Inflammatory macrophage treated with lipopolysaccharide for 1 hour (primary cell): ENCODE measurements at regions not wholly inside any gene's neighbourhood (a gene's known extent, or its start where the extent isn't known, plus 50 kb on each side); places are given as distances from the start of the nearest gene placed in this dataset.
"Not testable (repeated sequence)": the region's sequence is repeated elsewhere in the genome, so short reads cannot be mapped to it uniquely, and the experiment has no call there.

Source experiments
- DNase-seq, 2 donors: peaks; one replicate each; pipeline ENCODE4 v3.0.0-alpha.2; 2020 to 2022

GRCh38 chr9:102941868-102942267, 53.3 kb upstream of the CYLC2 start:
- no peak for DNase-seq

DNA sequence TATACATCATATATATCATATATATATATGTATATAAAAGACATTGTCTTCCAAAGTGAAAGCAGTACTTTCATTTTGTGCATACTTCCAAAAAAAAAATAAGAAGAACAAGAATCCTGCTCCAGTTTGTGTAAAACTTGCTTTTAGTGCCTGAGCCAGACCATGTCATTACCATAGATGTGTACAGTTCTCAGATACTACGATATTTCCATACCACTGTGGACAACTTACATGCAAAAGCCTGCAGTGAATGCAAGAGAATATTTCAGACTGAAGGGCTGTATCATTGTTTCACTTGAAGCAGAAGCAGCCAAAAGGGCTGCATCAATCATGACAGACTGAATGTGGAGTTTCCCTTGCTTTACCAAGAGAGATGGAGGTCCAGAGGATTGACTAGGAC, 72.6 kb upstream of the CYLC2 start:
- no peak for DNase-seq

- DNase-seq, result peak in 1 of 2 donors; percentile 0
Measured at GRCh38 chr9:102911185-102911584, 83.9 kb upstream of the CYLC2 start.

GRCh38 chr9:102905795-102906194, 89.3 kb upstream of the CYLC2 start:
- DNase-seq, result not testable (repeated sequence)

DNA sequence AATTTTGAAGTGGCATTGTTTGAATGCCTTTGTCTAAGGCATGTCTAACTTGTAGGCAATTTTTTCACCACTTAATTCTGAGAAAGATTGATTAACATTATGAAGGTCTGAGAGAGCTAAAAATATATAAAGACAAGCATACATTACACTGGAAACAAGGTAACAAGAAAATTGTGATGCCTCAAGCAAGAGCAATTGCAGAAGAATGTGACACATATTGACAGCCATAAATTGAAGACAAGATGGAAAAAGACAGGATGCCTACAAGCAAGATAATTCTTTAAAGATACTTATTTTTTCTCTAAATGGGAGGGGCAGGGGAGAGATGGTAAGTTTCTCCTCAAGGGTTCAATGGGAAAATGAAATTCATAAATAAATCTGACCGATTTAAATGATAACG, 103.1 kb upstream of the CYLC2 start:
- DNase-seq, result no peak

GRCh38 chr9:102888747-102889146, 106.4 kb upstream of the CYLC2 start:
- DNase-seq, result not testable (repeated sequence)

- no peak for DNase-seq
Measured at GRCh38 chr9:102875687-102876086, 119.4 kb upstream of the CYLC2 start.

DNA sequence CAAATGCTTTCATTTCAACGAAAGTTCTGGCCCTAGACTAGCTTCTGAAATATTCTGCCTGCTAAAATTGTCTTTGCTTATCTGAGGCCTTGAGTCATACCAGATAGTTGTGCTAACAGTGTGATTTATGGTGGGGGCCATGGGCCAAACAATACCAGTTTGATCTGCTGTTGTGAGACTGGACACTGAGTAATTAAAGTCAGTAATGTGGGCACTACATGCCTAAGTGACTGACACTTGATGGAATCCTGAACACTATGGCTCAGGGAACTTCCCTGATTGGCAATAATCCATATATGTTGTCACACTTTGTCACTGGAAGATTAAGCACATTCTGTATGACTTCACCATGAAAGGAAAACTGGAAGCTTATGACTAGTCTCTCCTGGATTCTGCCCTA, 127.6 kb upstream of the CYLC2 start:
- DNase-seq, result no peak

DNA sequence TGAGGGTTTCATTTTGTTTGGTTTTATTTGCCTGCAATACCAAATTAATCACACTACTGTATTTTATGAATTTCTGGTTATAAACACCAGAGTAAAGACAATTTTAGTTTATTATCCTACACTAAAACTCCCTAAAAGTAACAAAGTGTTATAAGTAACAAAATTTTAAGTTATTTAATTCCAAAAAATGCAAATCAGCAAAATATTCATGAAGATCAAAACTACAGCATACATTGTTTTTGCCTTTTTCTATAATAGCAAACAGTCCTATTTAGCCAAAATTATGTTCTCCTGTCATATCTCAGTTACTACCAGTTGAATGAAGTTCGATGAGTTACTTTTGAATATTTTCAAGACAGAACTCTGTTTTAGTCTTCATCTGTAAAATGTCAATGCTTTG, 132.7 kb upstream of the CYLC2 start:
- no peak for DNase-seq

DNA sequence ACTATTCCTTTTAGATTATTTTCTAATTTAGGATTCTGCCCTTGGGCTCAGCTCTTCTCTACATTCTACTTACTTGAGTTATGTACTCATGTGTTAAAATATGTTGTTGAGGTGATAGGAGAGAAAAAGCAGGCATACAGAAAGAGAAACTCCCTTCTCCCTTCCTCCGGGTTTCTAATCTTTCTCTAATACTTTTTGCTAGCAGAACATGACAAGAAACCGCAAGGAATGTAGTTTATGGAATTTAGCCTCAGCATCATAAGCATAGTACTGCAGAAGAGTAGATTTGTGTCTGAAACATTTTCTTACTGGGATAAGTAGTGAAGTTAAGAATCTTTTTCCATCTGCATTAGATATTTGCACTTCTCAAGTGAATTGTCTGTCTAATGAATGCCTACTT, 139.5 kb upstream of the CYLC2 start:
- DNase-seq, result no peak

- no peak for DNase-seq
Measured at GRCh38 chr9:102845827-102846371, 149.2 kb upstream of the CYLC2 start.

- DNase-seq, result no peak
Measured at GRCh38 chr9:102844716-102845115, 150.4 kb upstream of the CYLC2 start.

GRCh38 chr9:102842423-102842822, 152.7 kb upstream of the CYLC2 start:
- no peak for DNase-seq

DNA sequence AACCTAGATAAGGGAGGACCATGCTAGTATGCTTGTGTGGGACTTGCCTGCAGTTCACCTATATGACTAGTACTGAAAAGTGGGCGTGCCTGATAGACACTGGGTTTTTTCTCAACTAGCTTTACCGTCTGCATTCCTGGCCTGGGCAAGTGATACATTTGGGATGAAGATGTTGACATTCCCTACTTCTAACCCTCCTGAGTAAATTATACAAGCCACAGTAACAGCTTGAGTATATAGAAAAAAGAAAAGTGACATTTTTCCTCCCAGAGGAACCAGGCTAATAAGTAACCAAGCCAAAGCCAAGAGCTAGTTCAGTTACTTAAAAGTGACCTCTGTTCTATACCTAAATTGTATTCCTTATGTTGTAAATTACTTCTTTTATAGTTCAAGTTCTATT, 153.8 kb upstream of the CYLC2 start:
- no peak for DNase-seq

GRCh38 chr9:102840335-102840734, 154.8 kb upstream of the CYLC2 start:
- no peak for DNase-seq

GRCh38 chr9:102832814-102833213, 162.3 kb upstream of the CYLC2 start:
- no peak for DNase-seq

GRCh38 chr9:102796244-102796643, 198.9 kb upstream of the CYLC2 start:
- no peak for DNase-seq

DNA sequence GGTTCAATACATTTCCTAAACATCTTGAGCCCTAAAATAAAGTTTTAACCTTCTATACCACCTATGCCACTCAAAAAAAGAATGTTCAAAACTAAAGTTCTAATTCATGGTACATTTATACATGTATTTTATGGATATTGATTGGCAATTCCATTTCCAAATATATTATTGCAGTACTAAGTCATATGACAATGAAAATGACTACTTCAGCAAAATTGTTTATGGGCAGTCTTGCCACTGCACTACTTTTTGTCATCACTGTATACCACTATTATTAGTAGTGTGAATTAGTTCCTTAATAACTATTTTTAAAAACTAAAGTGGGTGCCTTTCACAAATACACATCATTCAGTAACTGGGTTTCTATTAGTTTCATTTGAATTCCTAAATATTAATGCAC, 199.6 kb upstream of the CYLC2 start:
- DNase-seq, result no peak

DNA sequence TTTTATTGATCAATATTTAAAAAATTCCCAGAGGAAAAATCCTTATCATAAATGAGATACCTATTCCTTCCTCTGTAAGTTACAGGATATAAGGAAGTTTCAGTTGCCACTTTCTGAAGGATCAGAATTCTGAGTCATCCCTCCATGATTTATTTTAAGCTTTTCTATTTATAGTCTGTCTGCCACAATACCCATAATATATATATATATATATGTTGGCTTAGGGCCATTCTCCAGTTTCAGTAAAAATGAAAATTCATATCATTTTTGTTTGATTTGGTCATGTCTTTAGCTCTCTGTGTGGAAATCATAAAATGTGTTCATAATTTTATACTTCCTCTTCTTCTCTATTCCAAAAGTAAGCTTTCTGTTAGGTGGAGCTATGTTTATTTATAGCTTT, 215.8 kb upstream of the CYLC2 start:
- no peak for DNase-seq

- no peak for DNase-seq
Measured at GRCh38 chr9:102778746-102779145, 216.4 kb upstream of the CYLC2 start.

DNA sequence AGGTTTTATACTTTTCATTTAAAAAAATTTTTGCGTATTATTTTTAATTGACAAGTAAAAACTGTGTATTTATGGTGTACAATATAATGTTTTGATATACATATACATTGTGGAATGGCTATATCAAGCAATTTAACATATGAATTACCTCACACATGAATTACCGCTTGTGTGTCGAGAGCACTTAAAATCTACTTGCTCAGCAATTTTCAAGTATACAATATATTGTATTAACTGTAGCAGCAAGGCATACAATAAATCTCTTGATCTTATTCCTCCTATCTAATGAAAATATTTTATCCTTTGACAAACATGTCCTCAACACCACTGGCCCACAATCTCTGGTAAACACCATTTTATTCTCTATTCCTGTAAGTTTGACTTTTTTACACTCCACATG, 224.4 kb upstream of the CYLC2 start:
- no peak for DNase-seq

DNA sequence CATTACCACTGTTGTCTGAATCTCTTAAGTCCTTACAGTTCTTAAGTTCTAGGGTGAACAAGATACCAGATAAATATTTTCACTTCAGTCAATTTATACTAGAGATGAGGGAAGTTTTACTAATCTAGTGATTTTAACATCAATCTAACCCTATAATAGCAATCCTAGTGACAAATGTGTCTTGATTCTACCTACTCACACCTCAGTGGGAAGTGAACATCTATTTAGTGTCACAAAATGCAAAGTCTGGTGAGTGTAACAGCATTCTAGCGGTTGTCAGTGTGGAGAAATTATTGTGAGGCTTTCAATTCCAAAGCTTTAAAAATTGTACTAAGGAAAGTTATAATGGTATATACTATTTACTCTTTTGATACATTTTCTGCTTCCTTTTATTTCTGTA, 225.8 kb upstream of the CYLC2 start:
- DNase-seq, result no peak

DNA sequence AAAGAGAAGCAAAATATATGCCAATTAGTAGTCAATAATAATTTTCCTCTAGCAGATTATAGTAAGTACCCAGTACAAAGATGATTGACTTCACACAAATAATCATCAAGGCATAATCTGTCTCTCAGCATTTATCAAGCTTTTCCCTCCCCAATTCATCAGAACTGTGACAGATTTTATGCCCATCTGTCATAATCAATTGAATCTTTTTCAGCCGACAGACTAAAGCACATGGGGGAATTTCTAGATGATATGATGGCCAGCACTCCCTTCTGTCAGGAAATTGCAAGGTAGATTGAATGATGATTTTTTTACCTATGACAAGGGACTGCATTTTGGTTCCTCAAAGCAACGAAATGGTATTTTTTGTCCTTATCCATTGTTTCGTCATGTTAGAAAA, 227.1 kb upstream of the CYLC2 start:
- DNase-seq, result no peak

GRCh38 chr9:102767076-102767475, 228.1 kb upstream of the CYLC2 start:
- no peak for DNase-seq

DNA sequence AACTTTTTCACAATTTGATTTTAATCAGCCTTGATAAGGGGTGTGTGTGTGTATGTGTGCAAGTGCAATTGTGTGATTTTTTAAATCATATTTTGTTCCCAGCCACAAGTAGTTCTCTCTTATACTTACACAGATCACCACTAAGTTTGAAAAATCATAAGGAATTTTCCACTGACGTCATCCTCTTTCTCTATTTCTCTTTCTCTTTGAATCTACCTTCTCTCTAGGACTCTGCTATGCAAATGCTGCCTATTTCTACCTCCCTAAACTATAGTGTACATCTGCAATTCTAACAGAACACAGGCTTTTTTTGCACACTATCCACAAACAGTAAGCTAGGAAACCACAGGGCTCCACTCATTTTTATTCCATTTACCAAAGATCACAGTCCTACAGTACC, 254.6 kb upstream of the CYLC2 start:
- no peak for DNase-seq

GRCh38 chr9:102728946-102729345, 266.2 kb upstream of the CYLC2 start:
- no peak for DNase-seq
